ENCODE measurements at regions not wholly inside any gene's neighbourhood (a gene's known extent, or its start where the extent isn't known, plus 50 kb on each side); places are given as distances from the start of the nearest gene placed in this dataset.
"Not testable (repeated sequence)": the region's sequence is repeated elsewhere in the genome, so short reads cannot be mapped to it uniquely, and the experiment has no call there.

GRCh38 chr7:32765185-32765584, 126.4 kb downstream of the KBTBD2 start:
- Mint-ChIP-seq H3K27ac (no peak overlapping the region), H3K4me1 (peaks cover 9 to 11% of the 10 kb centered on the region in 2 donors), H3K27me3 (ENCODE audit: low read depth in 2 of 2) (peaks cover 29 to 56% of the 10 kb centered on the region in 2 donors), H3K9me3 (no peaks in the 10 kb centered on the region), H3K4me3 (no peak overlapping the region), H3K36me3 (no peaks in the 10 kb centered on the region)
- peaks cover 25% of the 10 kb centered on the region for H3K27me3 ChIP-seq (ENCODE audit: control insufficient read depth, insufficient read depth, low read length)
- intact Hi-C loops (cut with micrococcal nuclease), result no loop called here
- 100% methylated on average over 1 of the region's 3 CpGs for WGBS (ENCODE audit: insufficient coverage)
- H3K4me3 ChIP-seq (ENCODE audit: low read length), result no peak overlapping the region
- TF ChIP-seq CTCF (IDR thresholded peaks at IDR 0.05), result no peak
- no peak overlapping the region for H3K27ac ChIP-seq (ENCODE audit: low read length)
- H3K36me3 ChIP-seq (ENCODE audit: control insufficient read depth, insufficient read depth, low read length), result no peaks in the 10 kb centered on the region
- H3K9me3 ChIP-seq (ENCODE audit: control insufficient read depth, insufficient read depth, low read length), result no peaks in the 10 kb centered on the region
- ATAC-seq (no peak), DNase-seq (no peak)
- H3K4me1 ChIP-seq (ENCODE audit: control insufficient read depth, insufficient read depth, low read length), result peaks cover 6% of the 10 kb centered on the region

GRCh38 chr7:32762925-32763293, 128.7 kb downstream of the KBTBD2 start:
- peaks cover 26 to 62% of the 10 kb centered on the region in 2 donors for H3K27me3 Mint-ChIP-seq (ENCODE audit: low read depth in 2 of 2)
- TF ChIP-seq CTCF (IDR thresholded peaks at IDR 0.05), result no peak
- no peaks in the 10 kb centered on the region for H3K36me3 Mint-ChIP-seq
- H3K27ac Mint-ChIP-seq, result no peak overlapping the region
- H3K27me3 ChIP-seq (ENCODE audit: control insufficient read depth, insufficient read depth, low read length), result peaks cover 25% of the 10 kb centered on the region
- H3K4me3 ChIP-seq (ENCODE audit: low read length), result no peak overlapping the region
- H3K27ac ChIP-seq (ENCODE audit: low read length), result no peak overlapping the region
- ATAC-seq (no peak), DNase-seq (no peak)
- intact Hi-C loops (cut with micrococcal nuclease), result no loop called here
- no peaks in the 10 kb centered on the region for H3K36me3 ChIP-seq (ENCODE audit: control insufficient read depth, insufficient read depth, low read length)
- H3K4me1 Mint-ChIP-seq, result peaks cover 9 to 11% of the 10 kb centered on the region in 2 donors
- H3K9me3 Mint-ChIP-seq, result no peaks in the 10 kb centered on the region
- WGBS (ENCODE audit: insufficient coverage), result 8% methylated on average over 23 of the region's 23 CpGs
- no peaks in the 10 kb centered on the region for H3K9me3 ChIP-seq (ENCODE audit: control insufficient read depth, insufficient read depth, low read length)
- H3K4me1 ChIP-seq (ENCODE audit: control insufficient read depth, insufficient read depth, low read length), result peaks cover 6% of the 10 kb centered on the region
- no peak overlapping the region for H3K4me3 Mint-ChIP-seq

- WGBS (ENCODE audit: insufficient coverage), result 2% methylated on average over 25 of the region's 29 CpGs
- H3K9me3 Mint-ChIP-seq; H3K36me3 Mint-ChIP-seq; intact Hi-C loops (cut with micrococcal nuclease); DNase-seq; H3K4me1 ChIP-seq (ENCODE audit: control insufficient read depth, insufficient read depth, low read length); H3K9me3 ChIP-seq (ENCODE audit: control insufficient read depth, insufficient read depth, low read length); H3K27ac Mint-ChIP-seq; H3K36me3 ChIP-seq (ENCODE audit: control insufficient read depth, insufficient read depth, low read length); H3K4me3 Mint-ChIP-seq; H3K4me3 ChIP-seq (ENCODE audit: low read length); H3K27ac ChIP-seq (ENCODE audit: low read length); ATAC-seq: not testable (repeated sequence)
- H3K27me3 Mint-ChIP-seq (ENCODE audit: low read depth in 2 of 2), result peaks cover 26 to 57% of the 10 kb centered on the region in 2 donors
- peaks cover 25% of the 10 kb centered on the region for H3K27me3 ChIP-seq (ENCODE audit: control insufficient read depth, insufficient read depth, low read length)
- peaks cover 9 to 11% of the 10 kb centered on the region in 2 donors for H3K4me1 Mint-ChIP-seq
Observed at GRCh38 chr7:32762206-32762924, 129.2 kb downstream of the KBTBD2 start.

GRCh38 chr7:32761451-32762205, 129.9 kb downstream of the KBTBD2 start:
- Histone ChIP-seq H3K27me3 (ENCODE audit: control insufficient read depth, insufficient read depth, low read length) (peaks cover 25% of the 10 kb centered on the region), H3K27ac (ENCODE audit: low read length) (no peak overlapping the region), H3K36me3 (ENCODE audit: control insufficient read depth, insufficient read depth, low read length) (no peaks in the 10 kb centered on the region), H3K9me3 (ENCODE audit: control insufficient read depth, insufficient read depth, low read length) (no peaks in the 10 kb centered on the region), H3K4me3 (ENCODE audit: low read length) (no peak overlapping the region), H3K4me1 (ENCODE audit: control insufficient read depth, insufficient read depth, low read length) (peaks cover 6% of the 10 kb centered on the region)
- H3K27ac Mint-ChIP-seq, result no peak overlapping the region
- ATAC-seq (no peak), DNase-seq (no peak)
- TF ChIP-seq CTCF (IDR thresholded peaks at IDR 0.05), result no peak
- H3K27me3 Mint-ChIP-seq (ENCODE audit: low read depth in 2 of 2), result peaks cover 26 to 61% of the 10 kb centered on the region in 2 donors
- H3K4me3 Mint-ChIP-seq, result no peak overlapping the region
- 16% methylated on average over 46 of the region's 46 CpGs for WGBS (ENCODE audit: insufficient coverage)
- H3K9me3 Mint-ChIP-seq, result no peaks in the 10 kb centered on the region
- H3K36me3 Mint-ChIP-seq, result no peaks in the 10 kb centered on the region
- intact Hi-C loops (cut with micrococcal nuclease), result no loop called here
- H3K4me1 Mint-ChIP-seq, result peaks cover 9 to 11% of the 10 kb centered on the region in 2 donors

- H3K4me3 Mint-ChIP-seq; intact Hi-C loops (cut with micrococcal nuclease); DNase-seq; H3K27ac Mint-ChIP-seq; H3K4me1 ChIP-seq (ENCODE audit: control insufficient read depth, insufficient read depth, low read length); H3K9me3 Mint-ChIP-seq; H3K36me3 Mint-ChIP-seq; H3K36me3 ChIP-seq (ENCODE audit: control insufficient read depth, insufficient read depth, low read length); H3K27ac ChIP-seq (ENCODE audit: low read length); ATAC-seq; H3K9me3 ChIP-seq (ENCODE audit: control insufficient read depth, insufficient read depth, low read length); H3K4me3 ChIP-seq (ENCODE audit: low read length): not testable (repeated sequence)
- H3K27me3 Mint-ChIP-seq (ENCODE audit: low read depth in 2 of 2), result peaks cover 29 to 66% of the 10 kb centered on the region in 2 donors
- 84% methylated on average over 3 of the region's 5 CpGs for WGBS (ENCODE audit: insufficient coverage)
- H3K27me3 ChIP-seq (ENCODE audit: control insufficient read depth, insufficient read depth, low read length), result peaks cover 25% of the 10 kb centered on the region
- H3K4me1 Mint-ChIP-seq, result peaks cover 9 to 11% of the 10 kb centered on the region in 2 donors
Observed at GRCh38 chr7:32760755-32761154, 130.8 kb downstream of the KBTBD2 start.

GRCh38 chr7:32759859-32760258, 131.7 kb downstream of the KBTBD2 start:
- peaks cover 22% of the 10 kb centered on the region for H3K27me3 ChIP-seq (ENCODE audit: control insufficient read depth, insufficient read depth, low read length)
- H3K4me3 Mint-ChIP-seq; H3K36me3 ChIP-seq (ENCODE audit: control insufficient read depth, insufficient read depth, low read length); H3K27ac ChIP-seq (ENCODE audit: low read length); H3K27ac Mint-ChIP-seq; H3K4me3 ChIP-seq (ENCODE audit: low read length); intact Hi-C loops (cut with micrococcal nuclease); ATAC-seq; H3K36me3 Mint-ChIP-seq; H3K9me3 Mint-ChIP-seq; DNase-seq; H3K9me3 ChIP-seq (ENCODE audit: control insufficient read depth, insufficient read depth, low read length); H3K4me1 ChIP-seq (ENCODE audit: control insufficient read depth, insufficient read depth, low read length): not testable (repeated sequence)
- WGBS (ENCODE audit: insufficient coverage), result 92% methylated on average over 3 of the region's 3 CpGs
- Mint-ChIP-seq H3K4me1 (peaks cover 9 to 11% of the 10 kb centered on the region in 2 donors), H3K27me3 (ENCODE audit: low read depth in 2 of 2) (peaks cover 29 to 67% of the 10 kb centered on the region in 2 donors)

All from natural killer cell (primary cell).